SK-N-MC (cell line): ENCODE measurements at regions not wholly inside any gene's neighbourhood (a gene's known extent, or its start where the extent isn't known, plus 50 kb on each side); places are given as distances from the start of the nearest gene placed in this dataset.

ENCODE experiments used
- DNase-seq: peaks from one replicate; pipeline ENCODE4 v3.0.0-alpha.2; 2011; ENCODE audit warnings: low read depth, low spot score
- H3K27ac ChIP-seq: fragments of 200-600 bp; sonication (generic); 2 replicates; pipeline ENCODE4 v1.5.1; 2016; ENCODE audit warnings: mixed run types
- H3K36me3 ChIP-seq: fragments of 200-600 bp; sonication (generic); 2 replicates; pipeline ENCODE4 v1.6.1; 2017; ENCODE audit warnings: antibody characterized with exemption, low read length, mixed read lengths; ENCODE audit not compliant: insufficient read depth
- H3K4me3 ChIP-seq: fragments of 200-600 bp; sonication (generic); 2 replicates; pipeline ENCODE4 v1.5.1; 2016
- H3K9ac ChIP-seq: fragments of 200-600 bp; sonication (generic); 2 replicates; pipeline ENCODE4 v1.8.0; 2017; ENCODE audit warnings: mixed run types, mixed read lengths; ENCODE audit not compliant: insufficient read length
- H3K9me3 ChIP-seq: fragments of 200-600 bp; sonication (generic); 2 replicates; pipeline ENCODE4 v1.6.1; 2017; ENCODE audit warnings: low read depth, mild to moderate bottlenecking, antibody characterized with exemption, low read length, moderate library complexity, mixed read lengths
- EZH2 ChIP-seq: fragments of 200-600 bp; sonication (generic); IDR thresholded peaks from one replicate; pipeline ENCODE4 v1.6.1; 2017; ENCODE audit warnings: antibody characterized with exemption
- FOXP2 ChIP-seq: optimal IDR thresholded peaks from 2 replicates; pipeline ENCODE3; 2011; ENCODE audit warnings: mild to moderate bottlenecking, moderate library complexity; ENCODE audit not compliant: insufficient read depth; ENCODE audit errors: extremely low read length, control extremely low read depth
- POLR2AphosphoS5 ChIP-seq: IDR thresholded peaks from 2 replicates; pipeline ENCODE4 v1.6.1; 2012; ENCODE audit warnings: mild to moderate bottlenecking, low read depth, low read length, borderline replicate concordance

DNA sequence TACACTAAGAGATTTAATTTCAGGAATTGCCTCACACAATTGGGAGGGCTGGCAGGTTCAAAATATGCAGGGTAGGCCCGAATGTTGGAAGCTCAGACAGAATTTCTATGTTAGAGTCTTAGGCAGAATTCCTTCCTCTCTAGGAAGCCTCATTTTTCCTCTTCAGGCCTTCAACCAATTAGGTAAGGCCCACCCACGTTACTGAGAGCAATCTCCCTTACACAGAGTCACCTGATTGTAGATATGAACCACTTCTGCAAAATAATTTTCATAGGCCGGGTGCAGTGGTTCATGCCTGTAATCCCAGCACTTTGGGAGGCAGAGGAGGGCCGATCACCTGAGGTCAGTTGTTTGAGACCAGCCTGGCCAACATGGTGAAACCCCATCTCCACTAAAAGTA, 50.2 kb upstream of the HIVEP1 start:
- Histone ChIP-seq H3K27ac (no peak overlapping the region), H3K36me3 (no peaks in the 10 kb centered on the region), H3K9me3 (no peaks in the 10 kb centered on the region), H3K9ac (no peak overlapping the region), H3K4me3 (no peak overlapping the region)
- TF ChIP-seq EZH2 (no peak), POLR2AphosphoS5 (no peak), FOXP2 (no peak)
- DNase-seq, result no peak

DNA sequence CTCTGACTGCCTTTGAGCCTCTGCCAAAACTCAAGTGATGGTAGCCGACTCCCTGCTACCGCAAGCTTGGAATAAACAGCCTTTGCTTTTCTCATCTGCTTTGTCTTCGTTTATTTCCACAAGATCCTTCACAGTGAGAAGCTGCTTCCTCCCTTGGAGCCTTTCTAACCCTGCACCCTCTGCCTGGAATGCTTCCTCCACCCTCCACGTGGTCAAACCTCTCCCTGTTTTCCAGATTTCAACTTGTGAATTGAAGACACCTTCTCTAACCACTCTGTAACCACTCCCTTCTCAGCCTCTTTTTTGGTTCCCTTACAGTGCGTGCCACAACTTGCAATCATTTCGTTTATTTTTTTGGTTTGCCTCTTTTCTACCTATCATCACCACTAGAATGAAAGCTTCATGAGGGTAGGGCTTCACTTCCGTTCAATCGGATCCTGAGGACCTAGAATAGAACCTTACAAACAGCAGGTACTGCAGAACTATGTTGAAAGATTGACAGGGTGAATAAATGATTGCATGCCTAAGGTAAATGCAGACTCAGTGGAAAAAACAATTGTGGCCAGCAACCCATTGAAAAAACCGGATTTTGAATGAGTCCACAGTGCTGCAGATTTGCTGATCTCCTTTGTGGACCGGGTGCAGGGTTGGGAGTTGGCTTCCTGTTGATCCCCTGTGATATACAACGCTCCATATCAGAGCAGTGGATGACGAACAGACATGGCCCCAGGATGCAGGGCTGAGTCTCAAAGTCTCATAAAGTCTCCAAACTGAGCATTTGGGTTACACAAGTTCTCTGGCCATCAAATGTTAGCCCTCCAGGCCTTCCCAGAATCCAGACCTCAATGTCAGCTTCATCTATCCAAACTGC, 51.0 kb upstream of the HIVEP1 start:
- Histone ChIP-seq H3K27ac (no peak overlapping the region), H3K9me3 (no peaks in the 10 kb centered on the region), H3K36me3 (no peaks in the 10 kb centered on the region), H3K9ac (no peak overlapping the region), H3K4me3 (no peak overlapping the region)
- DNase-seq, result no peak
- TF ChIP-seq EZH2, result no peak
- no peak for TF ChIP-seq FOXP2
- no peak for TF ChIP-seq POLR2AphosphoS5

DNA sequence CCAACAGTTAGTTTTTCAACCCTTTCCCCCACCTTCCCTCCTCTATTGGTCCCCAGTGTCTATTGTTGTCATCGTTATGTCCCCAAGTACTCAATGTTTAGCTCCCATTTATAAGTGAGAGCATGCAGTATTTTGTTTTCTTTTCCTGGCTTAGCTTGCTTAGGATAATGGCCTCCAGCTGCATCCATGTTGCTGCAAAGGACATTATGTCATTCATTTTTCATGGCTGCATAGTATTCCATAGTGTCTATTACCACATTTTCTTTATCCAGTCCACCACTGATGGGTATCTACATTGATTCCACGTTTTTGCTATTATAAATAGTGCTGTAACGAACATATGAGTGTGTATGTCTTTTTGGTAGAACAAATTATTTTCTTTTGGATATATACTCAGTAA, 55.3 kb upstream of the HIVEP1 start:
- TF ChIP-seq FOXP2 (no peak), POLR2AphosphoS5 (no peak), EZH2 (no peak)
- no peak for DNase-seq
- no peak overlapping the region for H3K9ac ChIP-seq
- H3K9me3 ChIP-seq, result no peaks in the 10 kb centered on the region
- H3K4me3 ChIP-seq, result no peak overlapping the region
- H3K27ac ChIP-seq, result no peak overlapping the region
- H3K36me3 ChIP-seq, result no peaks in the 10 kb centered on the region

DNA sequence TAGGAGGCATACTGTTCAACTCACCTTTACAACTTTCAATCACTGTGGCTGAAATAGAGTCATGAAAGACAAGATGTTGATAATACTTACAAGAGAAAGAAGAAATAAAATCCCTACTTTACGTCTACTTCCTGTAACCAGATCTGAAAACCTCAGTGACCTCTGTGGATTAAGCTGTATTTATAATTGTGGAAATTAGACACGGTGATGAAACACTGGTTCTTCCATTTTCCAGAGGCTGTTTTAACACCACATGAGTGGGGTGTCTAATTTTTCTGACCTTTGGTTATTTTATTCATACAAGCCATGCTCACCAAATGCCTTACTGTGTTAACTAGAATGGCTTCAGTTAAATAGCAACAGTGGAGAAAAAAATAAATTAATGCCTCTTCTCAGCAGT, 58.5 kb upstream of the HIVEP1 start:
- Histone ChIP-seq H3K36me3 (no peaks in the 10 kb centered on the region), H3K9ac (no peak overlapping the region), H3K9me3 (no peaks in the 10 kb centered on the region), H3K27ac (no peak overlapping the region), H3K4me3 (no peak overlapping the region)
- no peak for DNase-seq
- no peak for TF ChIP-seq FOXP2
- no peak for TF ChIP-seq POLR2AphosphoS5
- no peak for TF ChIP-seq EZH2

DNA sequence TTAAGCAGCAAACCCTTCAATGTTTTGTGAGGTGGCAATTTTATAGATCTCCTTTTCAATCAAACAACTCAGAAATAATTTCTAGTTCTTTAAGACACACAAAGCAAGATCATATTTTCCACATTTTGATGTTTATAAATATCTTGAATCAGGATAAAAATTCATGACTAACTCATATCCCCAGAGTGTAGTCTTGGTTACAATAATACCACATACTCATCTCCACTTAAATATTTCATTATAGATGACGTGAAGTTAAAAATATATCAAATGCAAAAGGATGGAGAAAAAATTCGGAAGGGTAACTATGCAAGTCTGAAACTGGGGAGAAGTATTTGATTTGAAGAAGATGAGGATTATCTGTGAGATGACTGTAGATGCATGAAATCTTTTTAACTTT, 59.8 kb upstream of the HIVEP1 start:
- TF ChIP-seq EZH2 (no peak), POLR2AphosphoS5 (no peak), FOXP2 (no peak)
- Histone ChIP-seq H3K36me3 (no peaks in the 10 kb centered on the region), H3K9ac (no peak overlapping the region)

DNA sequence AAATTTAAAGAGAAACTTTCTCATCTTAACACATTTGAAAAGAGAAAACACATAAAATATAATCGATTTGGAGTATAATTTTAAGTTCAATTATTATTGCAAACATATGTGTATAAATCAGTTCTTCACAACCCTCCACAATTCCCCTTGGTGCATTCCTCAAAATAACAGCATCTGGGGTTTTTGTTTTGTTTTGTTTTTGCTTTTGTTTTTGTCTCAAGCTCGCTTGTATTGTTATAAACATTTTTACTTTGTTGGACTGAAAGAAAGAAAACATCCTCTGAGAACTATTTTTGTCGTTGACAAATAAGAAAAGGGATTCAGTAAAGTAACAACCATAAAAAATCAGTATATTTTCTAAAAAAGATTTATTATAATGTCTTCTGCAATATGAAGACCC, 60.2 kb upstream of the HIVEP1 start:
- Histone ChIP-seq H3K4me3 (no peak overlapping the region), H3K36me3 (no peaks in the 10 kb centered on the region), H3K9me3 (no peaks in the 10 kb centered on the region), H3K27ac (no peak overlapping the region), H3K9ac (no peak overlapping the region)
- TF ChIP-seq FOXP2 (no peak), POLR2AphosphoS5 (no peak), EZH2 (no peak)
- no peak for DNase-seq

More for the DNA sequence above, 59.8 kb upstream of the HIVEP1 start:
- Histone ChIP-seq H3K9me3 (no peaks in the 10 kb centered on the region), H3K27ac (no peak overlapping the region), H3K4me3 (no peak overlapping the region)
- DNase-seq, result no peak

DNA sequence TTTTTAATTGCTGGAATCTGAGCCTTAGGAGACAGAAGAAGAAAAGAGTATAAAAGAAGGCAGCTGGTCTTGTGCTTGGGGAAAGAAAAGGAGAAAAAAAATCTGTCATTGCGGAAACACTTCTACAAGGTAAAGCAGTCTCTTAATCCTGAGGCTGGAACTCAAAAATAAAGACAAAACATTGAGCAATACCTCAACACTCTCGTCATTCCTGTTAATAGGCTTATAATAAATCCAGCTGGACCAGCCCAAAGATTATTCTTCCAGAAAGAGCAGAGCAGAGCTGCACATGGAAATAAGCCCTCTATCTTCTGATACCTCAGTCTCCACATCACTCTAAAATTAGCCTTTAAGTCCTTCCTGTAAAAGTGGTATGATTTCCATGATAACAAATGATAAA, 62.0 kb upstream of the HIVEP1 start:
- Histone ChIP-seq H3K27ac (no peak overlapping the region), H3K9ac (no peak overlapping the region), H3K9me3 (no peaks in the 10 kb centered on the region), H3K36me3 (no peaks in the 10 kb centered on the region), H3K4me3 (no peak overlapping the region)
- TF ChIP-seq FOXP2, result no peak
- no peak for TF ChIP-seq EZH2
- TF ChIP-seq POLR2AphosphoS5, result no peak
- no peak for DNase-seq

DNA sequence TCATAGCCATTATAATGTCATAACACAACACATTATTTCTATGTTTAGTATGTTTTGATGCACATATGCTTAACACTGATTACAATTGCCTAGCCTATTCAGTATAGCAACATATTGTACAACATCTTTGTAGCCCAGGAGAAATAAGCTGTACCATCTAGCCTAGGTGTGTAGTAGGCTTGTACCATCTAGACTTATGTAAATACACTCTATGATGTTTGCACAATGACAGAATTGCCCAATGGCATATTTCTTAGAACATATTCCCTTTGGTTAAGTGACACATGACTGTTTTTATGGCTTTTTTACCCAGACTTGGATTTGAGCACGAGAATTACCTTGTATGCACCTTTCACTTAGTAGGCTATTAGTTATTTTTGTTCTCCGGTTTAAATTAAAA, 64.5 kb upstream of the HIVEP1 start:
- TF ChIP-seq POLR2AphosphoS5, result no peak
- TF ChIP-seq EZH2, result no peak
- TF ChIP-seq FOXP2, result no peak
- Histone ChIP-seq H3K9me3 (no peaks in the 10 kb centered on the region), H3K9ac (no peak overlapping the region), H3K36me3 (no peaks in the 10 kb centered on the region), H3K27ac (no peak overlapping the region), H3K4me3 (no peak overlapping the region)
- DNase-seq, result no peak

DNA sequence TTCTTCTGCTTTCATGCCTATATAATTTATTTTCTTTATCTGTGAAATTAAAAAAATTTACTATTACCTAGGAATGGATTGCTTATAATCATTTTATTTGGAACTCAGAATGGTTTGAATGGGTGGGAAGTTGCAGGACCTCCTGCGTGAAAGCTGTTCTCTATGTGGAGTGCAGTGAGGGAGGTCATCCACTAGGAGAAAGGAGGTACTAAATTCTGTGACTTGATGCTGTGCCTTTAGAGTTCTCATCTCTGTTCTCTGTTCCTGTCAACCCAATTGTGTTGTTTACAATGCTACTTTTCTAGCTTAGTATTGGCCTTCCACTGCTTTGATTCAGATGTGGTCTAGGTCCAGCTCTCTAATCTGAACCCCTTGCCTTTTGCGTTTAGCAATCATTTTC, 65.0 kb upstream of the HIVEP1 start:
- Histone ChIP-seq H3K36me3 (no peaks in the 10 kb centered on the region), H3K4me3 (no peak overlapping the region), H3K9ac (no peak overlapping the region), H3K9me3 (no peaks in the 10 kb centered on the region), H3K27ac (no peak overlapping the region)
- DNase-seq, result no peak
- TF ChIP-seq EZH2 (no peak), POLR2AphosphoS5 (no peak), FOXP2 (no peak)
